Ascending aorta (tissue), 2 donors: ENCODE measurements at regions not wholly inside any gene's neighbourhood (a gene's known extent, or its start where the extent isn't known, plus 50 kb on each side); places are given as distances from the start of the nearest gene placed in this dataset.

Experiments used
- DNase-seq, 2 donors: peaks; one replicate each; pipeline ENCODE4 v3.0.0-alpha.2; 2019; ENCODE audit warnings: low spot score in 2 of 2
- H3K27ac ChIP-seq, 2 donors: fragments of 200-600 bp; sonication (generic); one replicate each; pipeline ENCODE4 v1.5.1; 2016 to 2017; ENCODE audit warnings: mild to moderate bottlenecking in 1 of 2
- H3K27me3 ChIP-seq: fragments of 200-600 bp; sonication (generic); one replicate; pipeline ENCODE4 v1.5.1; 2017
- H3K36me3 ChIP-seq, 2 donors: fragments of 200-600 bp; sonication (generic); one replicate each; pipeline ENCODE4 v1.5.1; 2016
- H3K4me1 ChIP-seq, 2 donors: fragments of 200-600 bp; sonication (generic); one replicate each; pipeline ENCODE4 v1.5.1; 2016 to 2017; ENCODE audit warnings: mild to moderate bottlenecking in 1 of 2
- H3K4me3 ChIP-seq, 2 donors: fragments of 200-600 bp; sonication (generic); one replicate each; pipeline ENCODE4 v1.5.1; 2016 to 2017; ENCODE audit warnings: mild to moderate bottlenecking in 1 of 2
- H3K9me3 ChIP-seq, 2 donors: fragments of 200-600 bp; sonication (generic); one replicate each; pipeline ENCODE4 v1.5.1; 2016
- intact Hi-C: fragments of 100-400 bp; cut with DNase I; formaldehyde crosslinking; loops from one replicate; pipeline ENCODE4 v1.15.1; 2023
- TF ChIP-seq, protein P1 (sequence below), 3 experiments: fragments of 200-600 bp in 2 of 3; fragments of 450-650 bp in 1 of 3; sonication (generic) in 2 of 3; IDR thresholded peaks; one replicate each; pipeline ENCODE4 v1.5.1; 2016 to 2019; ENCODE audit warnings: antibody characterized with exemption in 3 of 3, mild to moderate bottlenecking in 1 of 3, moderate library complexity in 1 of 3

DNA sequence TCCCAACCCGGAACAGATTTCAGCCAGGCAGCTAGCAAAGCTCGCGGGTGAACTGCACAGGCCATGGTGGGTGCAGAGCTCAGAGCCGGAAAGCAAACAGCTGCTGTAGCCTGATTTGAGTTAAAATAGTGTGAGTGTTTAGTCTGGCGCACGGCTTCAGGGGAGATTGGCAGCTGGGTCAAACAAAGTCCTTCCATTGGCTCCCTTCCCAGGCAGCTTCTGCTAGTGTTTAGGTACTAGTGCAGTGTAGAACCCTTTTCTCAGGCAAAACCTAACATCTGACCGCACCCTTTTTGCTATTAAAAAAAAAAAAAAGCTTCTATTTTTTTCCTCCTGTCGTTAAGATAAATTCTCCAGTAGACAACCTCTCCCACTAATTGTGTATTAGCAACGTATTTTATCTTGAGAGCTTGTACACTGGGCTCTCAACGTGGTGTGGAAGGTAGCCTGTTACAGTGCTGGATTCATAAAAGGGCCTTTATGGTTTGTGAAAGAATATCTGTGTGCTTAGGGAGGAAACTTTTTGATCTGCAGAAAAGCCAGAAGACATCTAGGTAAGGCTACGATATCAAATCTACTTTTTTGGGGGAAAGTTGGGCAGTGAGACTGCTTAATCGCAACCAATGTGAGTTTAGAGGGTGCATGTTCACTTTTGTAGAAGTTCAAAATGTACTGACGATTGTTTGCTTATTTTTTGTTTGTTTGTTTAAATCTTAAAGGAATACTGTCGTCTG, 689.6 kb downstream of the USP25 start:
- Histone ChIP-seq H3K9me3 (no peaks in the 10 kb centered on the region), H3K27ac (peak overlapping the region; percentile 49 to 61), H3K4me3 (peak overlapping the region; percentile 47 to 52), H3K27me3 (no peaks in the 10 kb centered on the region), H3K4me1 (no peaks in the 10 kb centered on the region), H3K36me3 (no peaks in the 10 kb centered on the region)
- TF ChIP-seq, protein P1, sequence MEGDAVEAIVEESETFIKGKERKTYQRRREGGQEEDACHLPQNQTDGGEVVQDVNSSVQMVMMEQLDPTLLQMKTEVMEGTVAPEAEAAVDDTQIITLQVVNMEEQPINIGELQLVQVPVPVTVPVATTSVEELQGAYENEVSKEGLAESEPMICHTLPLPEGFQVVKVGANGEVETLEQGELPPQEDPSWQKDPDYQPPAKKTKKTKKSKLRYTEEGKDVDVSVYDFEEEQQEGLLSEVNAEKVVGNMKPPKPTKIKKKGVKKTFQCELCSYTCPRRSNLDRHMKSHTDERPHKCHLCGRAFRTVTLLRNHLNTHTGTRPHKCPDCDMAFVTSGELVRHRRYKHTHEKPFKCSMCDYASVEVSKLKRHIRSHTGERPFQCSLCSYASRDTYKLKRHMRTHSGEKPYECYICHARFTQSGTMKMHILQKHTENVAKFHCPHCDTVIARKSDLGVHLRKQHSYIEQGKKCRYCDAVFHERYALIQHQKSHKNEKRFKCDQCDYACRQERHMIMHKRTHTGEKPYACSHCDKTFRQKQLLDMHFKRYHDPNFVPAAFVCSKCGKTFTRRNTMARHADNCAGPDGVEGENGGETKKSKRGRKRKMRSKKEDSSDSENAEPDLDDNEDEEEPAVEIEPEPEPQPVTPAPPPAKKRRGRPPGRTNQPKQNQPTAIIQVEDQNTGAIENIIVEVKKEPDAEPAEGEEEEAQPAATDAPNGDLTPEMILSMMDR (IDR thresholded peaks at IDR 0.05), result no peak
- peak; percentile 12 to 79 for DNase-seq
- intact Hi-C loops, result loop anchor here (5.0 kb wide), 1 partner anchor 168 kb away; no protein-coding TSS in a partner anchor

DNA sequence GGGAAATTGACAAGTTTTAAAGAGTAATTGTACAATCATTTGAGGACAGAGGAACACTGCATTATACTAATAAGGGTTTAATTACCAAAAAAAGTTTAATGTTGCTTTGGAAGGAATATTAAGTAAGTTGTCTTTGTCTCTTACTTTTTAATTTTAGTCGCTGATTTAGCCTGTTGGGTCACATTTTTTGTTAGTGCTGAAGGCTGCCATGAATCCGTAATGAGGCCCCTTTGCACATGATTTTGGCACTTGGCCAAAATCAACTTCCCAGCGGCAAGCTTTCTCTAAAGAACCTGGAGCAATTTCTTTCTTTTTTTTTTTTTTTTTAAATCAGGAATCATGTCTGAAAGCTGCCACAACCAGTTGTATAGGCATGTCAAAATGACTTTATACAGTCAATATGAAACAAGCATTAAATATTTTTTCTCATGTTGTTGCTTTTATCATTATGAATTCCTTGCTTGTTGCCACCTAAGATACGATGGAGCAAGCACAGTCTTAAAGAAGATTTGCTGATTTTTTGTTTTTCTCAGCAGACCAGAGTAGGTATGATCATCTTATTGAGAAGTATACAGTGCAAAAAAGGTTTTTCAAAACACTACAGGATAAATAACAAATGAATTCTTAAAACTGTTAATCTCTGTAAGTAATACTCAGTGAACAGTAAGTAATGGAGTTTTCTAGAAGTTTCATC, 690.4 kb downstream of the USP25 start:
- H3K9me3 ChIP-seq, result no peaks in the 10 kb centered on the region
- H3K36me3 ChIP-seq, result no peaks in the 10 kb centered on the region
- peak in 1 of 2 donors; percentile 65 for DNase-seq
- peak overlapping the region; percentile 47 to 52 for H3K4me3 ChIP-seq
- peak overlapping the region; percentile 49 to 61 for H3K27ac ChIP-seq
- H3K27me3 ChIP-seq, result no peaks in the 10 kb centered on the region
- no peaks in the 10 kb centered on the region for H3K4me1 ChIP-seq
- intact Hi-C loops, result loop anchor here (5.0 to 10.0 kb wide), 2 partner anchors 112 to 335 kb away; no protein-coding TSS in a partner anchor
- TF ChIP-seq, protein P1 (IDR thresholded peaks at IDR 0.05), result no peak

DNA sequence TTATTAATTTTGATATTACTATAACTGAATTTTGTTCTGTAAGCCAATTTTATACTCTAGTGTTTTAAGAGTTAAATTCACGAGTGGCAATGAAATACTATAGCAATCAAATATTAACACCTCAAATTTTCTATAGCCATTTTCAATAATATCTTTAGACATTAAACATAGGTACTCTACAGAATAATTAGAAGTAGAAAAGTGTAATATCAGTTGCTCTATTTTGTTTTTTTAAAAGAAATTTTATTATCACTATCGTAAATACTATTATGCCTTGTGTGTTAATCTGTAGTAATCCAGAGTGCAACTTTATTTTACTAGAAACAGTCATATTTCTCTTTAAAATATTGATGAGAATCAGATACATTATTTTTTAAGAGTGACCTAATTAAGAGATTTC, 691.2 kb downstream of the USP25 start:
- Histone ChIP-seq H3K4me1 (no peaks in the 10 kb centered on the region), H3K4me3 (peak overlapping the region; percentile 47 to 52), H3K27ac (no peak overlapping the region), H3K36me3 (no peaks in the 10 kb centered on the region), H3K27me3 (no peaks in the 10 kb centered on the region), H3K9me3 (no peaks in the 10 kb centered on the region)
- DNase-seq, result no peak
- intact Hi-C loops, result loop anchor here (5.0 to 10.0 kb wide), 2 partner anchors 111 to 336 kb away; no protein-coding TSS in a partner anchor
- TF ChIP-seq, protein P1 (IDR thresholded peaks at IDR 0.05), result no peak

DNA sequence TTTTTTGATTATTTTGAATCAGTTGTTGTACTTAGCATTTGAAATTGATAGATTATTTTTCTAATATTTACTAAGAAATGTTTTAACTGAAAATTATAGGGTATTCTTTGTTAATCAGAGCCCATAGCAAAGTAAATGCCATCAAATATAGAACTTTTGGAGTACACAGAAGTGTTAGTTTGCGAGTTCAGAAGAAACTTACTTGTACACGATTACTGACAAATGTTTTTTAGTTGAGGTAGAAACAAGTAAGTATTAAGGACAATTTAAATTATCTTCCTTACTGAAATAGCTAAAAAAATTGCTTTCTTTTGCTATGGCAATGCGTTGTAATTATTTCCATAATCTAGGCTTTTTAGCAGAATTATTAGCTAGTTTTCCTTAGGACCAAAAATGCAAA, 692.2 kb downstream of the USP25 start:
- TF ChIP-seq, protein P1 (IDR thresholded peaks at IDR 0.05), result no peak
- Histone ChIP-seq H3K36me3 (no peaks in the 10 kb centered on the region), H3K4me3 (peak overlapping the region; percentile 14 to 52), H3K4me1 (no peaks in the 10 kb centered on the region), H3K9me3 (no peaks in the 10 kb centered on the region), H3K27me3 (no peaks in the 10 kb centered on the region), H3K27ac (peak overlapping the region in 1 of 2 donors; percentile 17)
- DNase-seq, result no peak
- intact Hi-C loops, result loop anchor here (5.0 to 10.0 kb wide), 2 partner anchors 110 to 337 kb away; no protein-coding TSS in a partner anchor

DNA sequence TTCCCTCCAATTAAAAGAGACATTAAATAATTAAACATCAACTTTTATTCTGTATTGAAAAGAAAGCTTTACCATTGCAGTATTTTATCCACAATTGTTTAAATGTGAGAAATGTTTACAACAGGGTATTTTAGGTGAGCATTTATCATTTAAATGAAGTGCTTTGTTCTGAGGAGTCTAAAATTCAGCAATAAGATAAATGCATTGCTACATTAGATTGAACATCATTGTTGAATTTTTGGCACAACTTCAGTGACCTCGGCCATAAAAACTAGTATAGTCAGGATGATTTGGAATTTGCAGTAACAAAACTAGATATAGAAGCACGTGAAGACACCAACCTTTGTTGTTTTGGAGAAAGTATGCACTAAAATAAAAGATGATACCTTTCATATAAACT, 692.9 kb downstream of the USP25 start:
- DNase-seq, result no peak
- Histone ChIP-seq H3K9me3 (no peaks in the 10 kb centered on the region), H3K36me3 (no peaks in the 10 kb centered on the region), H3K4me3 (peak overlapping the region; percentile 4 to 11), H3K27ac (no peak overlapping the region), H3K27me3 (no peaks in the 10 kb centered on the region), H3K4me1 (no peaks in the 10 kb centered on the region)
- TF ChIP-seq, protein P1 (IDR thresholded peaks at IDR 0.05), result no peak
- intact Hi-C loops, result loop anchor here (5.0 to 10.0 kb wide), 2 partner anchors 110 to 338 kb away; no protein-coding TSS in a partner anchor
